Femur (tissue), 1 donor: ENCODE measurements at regions not wholly inside any gene's neighbourhood (a gene's known extent, or its start where the extent isn't known, plus 50 kb on each side); places are given as distances from the start of the nearest gene placed in this dataset.
"Not testable (repeated sequence)": the region's sequence is repeated elsewhere in the genome, so short reads cannot be mapped to it uniquely, and the experiment has no call there.

Experiments used
- DNase-seq: peaks from one replicate; pipeline ENCODE4 v3.0.0-alpha.2; 2017

DNA sequence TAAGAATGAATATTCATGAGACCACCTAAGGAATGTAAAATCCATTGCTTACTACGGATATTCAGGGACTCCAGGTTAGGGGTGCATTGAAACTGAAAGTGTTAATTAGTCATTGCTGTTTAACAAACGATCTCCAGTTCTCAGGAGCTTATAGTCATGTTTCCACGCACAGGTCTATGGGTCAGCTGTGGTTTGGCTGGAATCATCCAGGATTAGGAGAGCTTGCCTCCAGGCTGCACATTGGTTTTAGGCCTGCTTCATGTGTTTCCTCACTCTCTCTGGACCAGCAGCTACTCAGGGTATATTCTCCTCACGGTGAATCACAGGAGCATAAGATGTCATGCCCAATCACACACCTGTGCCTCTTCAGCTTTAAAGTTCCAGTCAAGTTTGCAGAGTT, 98.9 kb downstream of the ATXN3L start:
- no peak for DNase-seq

DNA sequence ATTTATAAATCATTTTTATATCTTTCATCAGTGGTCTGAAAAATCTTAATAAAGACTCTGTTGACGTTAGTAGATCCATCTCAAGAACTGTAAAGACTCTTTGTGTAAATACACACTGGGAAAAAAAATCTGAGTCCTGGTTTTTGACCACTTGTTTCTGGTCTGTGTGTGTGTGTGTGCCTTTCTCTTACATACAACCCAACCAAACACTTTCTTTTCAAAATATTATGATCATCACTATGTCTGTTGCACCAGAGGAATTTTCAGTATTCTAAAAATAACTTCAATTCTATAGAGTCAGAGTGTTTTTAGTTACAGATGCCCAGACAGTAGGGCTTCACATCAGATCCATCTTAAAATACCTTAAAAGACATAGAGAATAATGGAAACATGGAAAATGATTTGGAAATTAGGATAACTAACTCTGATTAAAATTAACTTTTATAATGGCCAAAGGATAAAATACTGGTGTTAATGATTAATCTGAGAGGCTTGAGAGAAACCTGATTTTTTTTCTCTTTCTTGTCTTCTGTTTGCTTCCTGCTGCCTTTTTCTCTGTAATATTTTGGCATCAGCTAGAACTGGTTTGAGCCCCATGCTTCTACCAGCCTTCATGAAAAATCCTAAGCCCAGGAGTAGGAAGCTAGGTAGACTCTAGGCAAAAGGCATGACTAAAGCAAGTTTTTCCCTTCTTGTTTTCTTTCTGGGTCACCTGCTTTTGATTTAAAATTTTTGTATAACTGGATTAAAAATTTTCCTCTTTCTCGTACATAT, 99.7 kb downstream of the ATXN3L start:
- no peak for DNase-seq

- DNase-seq, result no peak
Observed at GRCh38 chrX:13218758-13219157, 101.1 kb downstream of the ATXN3L start.

GRCh38 chrX:13216139-13216538, 103.7 kb downstream of the ATXN3L start:
- DNase-seq, result no peak

DNA sequence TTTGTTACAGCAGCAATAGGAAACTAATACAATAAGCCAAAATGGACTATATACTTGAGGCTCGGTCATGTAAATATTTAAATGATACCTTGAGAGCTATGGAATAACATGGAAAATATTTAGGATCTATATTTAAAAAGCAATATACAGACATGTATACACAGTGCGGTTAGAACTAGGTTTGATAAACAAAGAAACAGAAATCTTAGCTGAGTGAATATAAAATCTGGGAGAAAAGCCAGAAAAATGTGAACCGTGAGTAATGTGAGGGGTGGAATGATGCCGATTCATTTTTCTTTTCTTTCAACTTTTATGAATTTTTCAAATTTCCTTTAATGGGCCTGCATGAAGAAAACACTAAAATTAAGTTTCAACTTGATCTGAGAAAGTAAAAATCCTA, 104.1 kb downstream of the ATXN3L start:
- DNase-seq, result no peak

- no peak for DNase-seq
Observed at GRCh38 chrX:13212191-13212651, 107.6 kb downstream of the ATXN3L start.

DNA sequence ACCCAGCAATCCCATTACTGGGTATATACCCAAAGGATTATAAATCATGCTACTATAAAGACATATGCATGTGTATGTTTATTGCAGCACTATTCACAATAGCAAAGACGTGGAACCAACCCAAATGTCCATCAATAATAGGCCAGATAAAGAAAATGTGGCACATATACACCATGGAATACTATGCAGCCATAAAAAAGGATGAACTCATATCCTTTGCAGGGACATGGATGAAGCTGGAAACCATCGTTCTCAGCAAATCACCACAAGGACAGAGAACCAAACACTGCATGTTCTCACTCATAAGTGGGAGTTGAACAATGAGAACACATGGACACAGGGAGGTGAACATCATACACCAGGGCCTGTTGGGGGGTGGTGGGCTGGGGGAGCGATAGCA, 109.7 kb downstream of the ATXN3L start:
- not testable (repeated sequence) for DNase-seq

GRCh38 chrX:13209704-13210103, 110.1 kb downstream of the ATXN3L start:
- not testable (repeated sequence) for DNase-seq

DNA sequence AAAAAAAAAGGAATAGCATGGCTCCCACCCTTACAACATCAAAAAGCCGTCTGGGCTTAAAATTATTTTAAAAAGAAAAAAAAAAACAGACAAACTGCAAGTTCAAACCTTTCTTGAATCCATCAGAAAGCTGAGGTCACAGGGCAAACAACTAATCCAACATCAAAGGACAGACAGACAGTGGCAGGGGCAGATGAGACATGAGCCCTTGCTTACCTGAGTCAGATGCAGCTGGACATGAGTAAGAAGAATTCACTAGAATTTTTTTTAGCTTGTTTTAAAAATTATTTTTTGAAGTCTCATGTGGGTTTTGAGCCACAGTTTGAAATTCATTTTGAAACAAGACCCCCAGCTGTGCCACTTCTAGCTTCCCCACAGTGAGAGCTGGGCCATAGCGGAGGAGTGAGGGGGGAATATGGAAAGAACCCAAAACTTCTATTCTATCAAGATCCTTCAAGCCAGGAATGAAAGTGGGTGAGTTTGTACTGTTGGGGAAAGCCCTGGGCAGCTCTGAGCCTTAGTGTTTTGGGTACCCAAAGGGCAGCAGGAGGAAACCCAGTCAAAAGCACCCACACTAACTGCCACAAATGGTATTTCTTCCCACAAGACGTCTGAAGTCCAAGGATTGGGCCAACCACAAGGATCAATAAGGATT, 111.4 kb downstream of the ATXN3L start:
- no peak for DNase-seq

- DNase-seq, result no peak
Observed at GRCh38 chrX:13203271-13203670, 116.6 kb downstream of the ATXN3L start.

- DNase-seq, result no peak
Observed at GRCh38 chrX:13201605-13202219, 118.1 kb downstream of the ATXN3L start.

GRCh38 chrX:13200398-13200797, 119.5 kb downstream of the ATXN3L start:
- no peak for DNase-seq

DNA sequence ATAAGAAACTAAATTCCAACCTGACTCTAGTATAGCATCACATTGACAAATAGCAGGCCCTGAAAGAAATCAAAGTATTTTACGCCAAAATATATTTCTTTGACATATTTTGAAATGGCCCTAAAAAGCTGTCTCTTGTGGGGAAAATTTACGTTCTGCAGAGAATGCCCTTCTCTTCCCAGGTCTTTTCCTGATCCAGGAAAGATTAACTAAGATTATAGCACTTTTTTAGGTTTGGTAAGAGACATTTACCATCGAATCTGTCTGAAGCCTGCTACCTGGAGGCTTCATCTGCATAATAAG, 121.1 kb downstream of the ATXN3L start:
- no peak for DNase-seq

DNA sequence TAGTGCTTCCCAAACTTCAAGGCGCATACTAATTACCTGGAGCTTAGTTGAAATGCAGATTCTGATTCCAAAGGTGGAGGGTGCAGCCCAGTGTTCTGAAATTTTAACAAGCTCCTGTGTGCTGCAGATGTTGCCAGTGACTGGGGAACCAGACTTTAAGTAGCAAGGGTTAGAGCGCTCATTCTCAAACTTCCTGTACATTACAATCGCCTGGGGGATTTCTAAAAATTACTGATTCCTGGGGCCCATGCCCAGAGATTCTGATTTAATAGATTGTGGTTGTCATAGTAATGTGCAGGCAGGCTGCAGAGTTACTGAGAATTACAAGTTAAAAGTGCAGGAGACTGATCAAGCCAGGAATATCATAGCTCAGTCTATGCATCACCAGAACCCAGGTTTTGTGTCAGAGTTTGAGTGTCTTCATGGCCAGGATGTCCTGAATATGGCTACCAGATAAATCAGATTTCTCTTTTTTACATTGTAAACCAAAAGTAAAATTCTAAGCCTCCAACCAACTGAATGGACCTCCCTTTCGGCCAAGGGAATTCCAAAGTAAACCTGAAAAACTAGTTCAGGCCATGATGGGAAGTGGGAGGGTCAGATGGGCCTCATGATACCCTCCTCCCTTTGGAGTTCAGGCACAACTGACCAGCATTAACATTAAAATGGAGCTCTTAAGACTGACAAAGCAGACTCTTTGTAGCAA, 121.6 kb downstream of the ATXN3L start:
- peak; percentile 31 for DNase-seq

DNA sequence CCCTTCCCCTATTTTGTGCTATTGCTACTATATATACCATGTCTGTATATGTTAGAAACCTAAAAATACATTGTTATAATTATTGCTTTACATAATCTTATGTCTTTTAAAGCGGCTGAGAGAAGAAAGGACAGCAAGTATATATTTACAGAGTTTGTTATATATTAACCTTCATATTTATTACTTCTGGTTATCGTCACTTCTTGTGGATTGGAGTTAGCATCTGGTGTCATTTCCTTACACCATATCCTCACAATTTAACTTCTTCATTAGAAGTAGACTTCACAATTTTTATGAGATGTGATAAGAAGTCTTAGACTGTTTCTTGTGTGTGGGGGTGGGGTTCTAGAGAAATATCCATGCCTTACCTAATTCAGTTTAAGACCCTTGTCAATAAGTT, 123.1 kb downstream of the ATXN3L start:
- no peak for DNase-seq

GRCh38 chrX:13195340-13195739, 124.5 kb downstream of the ATXN3L start:
- no peak for DNase-seq

DNA sequence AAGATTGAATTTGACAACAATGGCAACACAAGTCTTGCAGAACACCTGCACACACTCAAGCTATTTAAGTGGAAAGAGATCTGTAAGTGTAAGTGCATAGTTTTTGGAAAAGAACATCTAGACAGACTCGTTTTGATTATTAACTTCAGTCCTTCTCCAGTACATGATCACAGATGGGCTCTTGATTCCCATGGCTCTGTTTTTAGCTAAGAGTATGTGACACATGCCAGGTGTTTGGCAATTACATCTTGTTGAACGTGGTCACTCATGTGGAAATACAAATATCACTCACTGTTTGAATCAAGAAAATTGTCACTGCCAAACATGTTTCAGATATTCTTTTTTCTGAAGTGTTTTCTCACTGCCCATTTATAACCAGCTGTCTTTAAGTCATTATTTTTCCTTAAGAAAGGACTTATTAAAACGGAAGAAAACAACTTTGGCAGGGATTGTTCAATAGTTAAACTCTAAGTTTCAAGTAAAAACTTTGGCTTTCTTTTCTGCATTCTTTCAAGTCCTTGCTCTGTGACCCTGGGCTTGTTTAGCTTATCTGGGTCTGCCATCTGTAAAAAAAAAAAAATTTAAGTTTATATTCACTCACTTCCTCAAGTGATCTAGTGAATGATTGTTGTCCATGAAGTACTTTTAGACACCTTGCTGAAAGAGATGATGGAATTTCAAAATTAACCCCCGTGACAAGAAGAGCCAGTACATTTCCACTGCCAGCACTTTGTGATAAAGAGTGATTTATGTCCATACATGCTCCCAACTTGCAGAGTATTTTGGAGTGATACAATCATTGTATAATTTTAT, 125.4 kb downstream of the ATXN3L start:
- DNase-seq, result no peak

GRCh38 chrX:13190051-13190450, 129.8 kb downstream of the ATXN3L start:
- no peak for DNase-seq

GRCh38 chrX:13189380-13189779, 130.5 kb downstream of the ATXN3L start:
- DNase-seq, result no peak

- no peak for DNase-seq
Observed at GRCh38 chrX:13188731-13189309, 131.0 kb downstream of the ATXN3L start.

DNA sequence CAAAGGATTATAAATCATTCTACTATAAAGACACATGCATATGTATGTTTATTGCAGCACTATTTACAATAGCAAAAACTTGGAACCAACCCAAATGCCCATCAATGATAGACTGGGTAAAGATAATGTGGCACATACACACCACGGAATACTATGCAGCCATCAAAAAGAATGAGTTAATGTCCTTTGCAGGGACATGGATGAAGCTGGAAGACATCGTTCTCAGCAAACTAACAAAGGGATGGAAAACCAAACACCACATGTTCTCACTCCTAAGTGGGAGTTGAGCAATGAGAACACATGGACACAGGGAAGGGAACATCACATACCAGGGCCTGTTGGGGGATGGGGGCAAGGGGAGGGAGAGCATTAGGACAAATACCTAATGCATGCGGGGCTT, 133.2 kb downstream of the ATXN3L start:
- not testable (repeated sequence) for DNase-seq

GRCh38 chrX:13180807-13181206, 136.4 kb upstream of the FAM9C start:
- DNase-seq, result no peak
